DOHH2 (cell line): ENCODE measurements at regions not wholly inside any gene's neighbourhood (a gene's known extent, or its start where the extent isn't known, plus 50 kb on each side); places are given as distances from the start of the nearest gene placed in this dataset.

Experiments used
- H3F3A ChIP-seq: fragments of 200-600 bp; sonication (generic), shearing (Covaris generic); 2 replicates; pipeline ENCODE4 v1.6.0; 2016; ENCODE audit warnings: antibody characterized with exemption, mild to moderate bottlenecking; ENCODE audit not compliant: control insufficient read depth, insufficient read depth
- H3K27ac ChIP-seq: fragments of 200-600 bp; sonication (generic); 2 replicates; pipeline ENCODE4 v1.5.1; 2014; ENCODE audit warnings: low read depth, mild to moderate bottlenecking, low read length, moderate library complexity
- H3K27me3 ChIP-seq: fragments of 200-600 bp; sonication (generic); 2 replicates; pipeline ENCODE4 v1.6.1; 2014; ENCODE audit warnings: mild to moderate bottlenecking, low read length, mixed read lengths; ENCODE audit not compliant: control insufficient read depth
- H3K36me3 ChIP-seq: fragments of 200-600 bp; sonication (generic); 2 replicates; pipeline ENCODE4 v1.6.1; 2014; ENCODE audit warnings: mild to moderate bottlenecking, low read length, moderate library complexity, mixed read lengths; ENCODE audit not compliant: control insufficient read depth
- H3K4me1 ChIP-seq: fragments of 200-600 bp; sonication (generic); 2 replicates; pipeline ENCODE4 v1.6.1; 2014; ENCODE audit warnings: mild to moderate bottlenecking, low read length, mixed read lengths; ENCODE audit not compliant: control insufficient read depth
- H3K4me2 ChIP-seq: fragments of 200-600 bp; sonication (generic); 2 replicates; pipeline ENCODE4 v1.6.0; 2014; ENCODE audit warnings: mild to moderate bottlenecking, low read length, moderate library complexity
- H3K4me3 ChIP-seq: fragments of 200-600 bp; sonication (generic); 2 replicates; pipeline ENCODE4 v1.5.1; 2014; ENCODE audit warnings: mild to moderate bottlenecking, low read length, mixed read lengths
- H3K79me2 ChIP-seq: fragments of 200-600 bp; sonication (generic); 2 replicates; pipeline ENCODE4 v1.6.1; 2014; ENCODE audit warnings: mild to moderate bottlenecking, low read length, mixed read lengths; ENCODE audit not compliant: control insufficient read depth
- H3K9me2 ChIP-seq: fragments of 200-600 bp; sonication (generic); replicated peaks from 2 replicates; pipeline ENCODE4 v1.6.1; 2014; ENCODE audit warnings: mild to moderate bottlenecking, low read length, mixed read lengths; ENCODE audit not compliant: control insufficient read depth
- H3K9me3 ChIP-seq: fragments of 200-600 bp; sonication (generic); 2 replicates; pipeline ENCODE4 v1.6.1; 2014; ENCODE audit warnings: antibody characterized with exemption, low read length, mixed read lengths; ENCODE audit not compliant: control insufficient read depth, insufficient read depth
- H4K20me1 ChIP-seq: fragments of 200-600 bp; sonication (generic); 2 replicates; pipeline ENCODE4 v1.6.0; 2014; ENCODE audit warnings: low read depth, mild to moderate bottlenecking, antibody characterized with exemption, low read length, moderate library complexity; ENCODE audit not compliant: control insufficient read depth, insufficient read depth
- CTCF ChIP-seq: fragments of 200-600 bp; sonication (generic); IDR thresholded peaks from one replicate; pipeline ENCODE4 v1.5.1; 2014; ENCODE audit warnings: antibody characterized with exemption, mild to moderate bottlenecking, low read depth, low read length; ENCODE audit not compliant: poor library complexity, severe bottlenecking
- EZH2phosphoT487 ChIP-seq: fragments of 200-600 bp; sonication (generic); IDR thresholded peaks from 2 replicates; pipeline ENCODE4 v1.6.1; 2017; ENCODE audit warnings: borderline replicate concordance, mild to moderate bottlenecking, antibody characterized with exemption, low read length, moderate library complexity, mixed read lengths

DNA sequence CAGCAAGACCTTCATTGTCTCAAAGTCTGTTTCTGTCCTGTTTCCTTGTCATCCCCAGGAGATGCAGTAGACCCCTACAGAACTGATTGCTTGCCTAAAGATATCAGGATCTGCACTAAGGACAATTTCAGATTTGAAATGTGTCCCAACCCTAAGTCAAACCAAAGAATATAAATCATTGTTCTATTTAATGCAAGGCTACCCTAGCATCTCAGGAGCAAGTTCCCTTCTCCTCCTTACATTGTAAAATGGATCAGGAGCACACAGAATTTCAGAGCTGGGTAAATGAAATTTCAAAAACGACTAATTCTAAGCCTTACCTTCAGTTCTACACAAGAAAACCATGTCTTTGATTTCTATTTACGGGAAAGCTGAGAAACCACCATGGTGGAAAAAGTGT is 360.9 kb upstream of the KCNH8 start:
- Histone ChIP-seq H3F3A (peaks cover 5% of the 10 kb centered on the region; the same call in 1 of the 2 replicates), H3K79me2 (no peaks in the 10 kb centered on the region), H3K27ac (no peak overlapping the region), H3K4me1 (no peaks in the 10 kb centered on the region), H3K27me3 (0 out of 2 replicates have a peak, but pooled peaks cover 3% of the 10 kb centered on the region), H3K36me3 (no peaks in the 10 kb centered on the region), H4K20me1 (no peaks in the 10 kb centered on the region), H3K9me3 (no peaks in the 10 kb centered on the region), H3K4me2 (no peak overlapping the region), H3K9me2 (no peaks in the 10 kb centered on the region), H3K4me3 (no peak overlapping the region)
- TF ChIP-seq CTCF (no peak), EZH2phosphoT487 (no peak)

DNA sequence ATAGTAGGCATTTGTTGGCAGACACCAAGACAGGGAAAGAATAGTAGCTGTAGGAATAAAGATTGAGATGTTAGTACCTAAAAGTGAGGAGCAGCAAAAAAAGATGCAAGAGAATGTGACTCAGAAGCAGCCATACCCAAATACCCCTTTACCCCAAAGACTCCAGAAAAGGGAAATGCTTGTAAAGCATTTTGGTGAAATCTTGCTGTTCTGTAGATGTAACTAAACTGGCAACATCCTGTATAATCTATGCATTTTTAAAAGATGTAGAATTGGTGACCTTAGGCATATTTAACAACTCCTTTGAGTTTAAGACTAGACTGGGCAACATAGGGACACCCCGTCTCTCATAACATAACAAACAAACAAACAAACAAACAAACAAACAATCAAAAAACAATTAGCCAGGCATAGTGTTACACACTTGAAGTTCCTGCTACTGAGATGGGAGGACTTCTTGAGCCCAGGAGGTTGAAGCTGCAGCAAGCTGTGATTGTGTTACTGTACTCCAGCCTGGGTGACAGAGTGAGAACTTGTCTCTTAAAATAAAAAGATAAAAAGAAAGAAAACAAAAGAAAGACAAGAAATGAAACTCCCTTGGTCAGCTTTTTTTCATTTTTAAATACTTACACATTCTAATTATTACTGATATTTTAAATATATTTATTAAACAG is 361.5 kb upstream of the KCNH8 start:
- TF ChIP-seq CTCF (no peak), EZH2phosphoT487 (no peak)
- no peaks in the 10 kb centered on the region for H3K36me3 ChIP-seq
- no peak overlapping the region for H3K4me2 ChIP-seq
- no peaks in the 10 kb centered on the region for H4K20me1 ChIP-seq
- H3K79me2 ChIP-seq: no peaks in the 10 kb centered on the region
- H3F3A ChIP-seq: peaks cover 5% of the 10 kb centered on the region; the same call in 1 of the 2 replicates
- no peaks in the 10 kb centered on the region for H3K4me1 ChIP-seq
- 0 out of 2 replicates have a peak, but pooled peaks cover 3% of the 10 kb centered on the region for H3K27me3 ChIP-seq
- H3K9me3 ChIP-seq: no peaks in the 10 kb centered on the region
- H3K4me3 ChIP-seq: no peak overlapping the region
- H3K27ac ChIP-seq: no peak overlapping the region
- no peaks in the 10 kb centered on the region for H3K9me2 ChIP-seq

DNA sequence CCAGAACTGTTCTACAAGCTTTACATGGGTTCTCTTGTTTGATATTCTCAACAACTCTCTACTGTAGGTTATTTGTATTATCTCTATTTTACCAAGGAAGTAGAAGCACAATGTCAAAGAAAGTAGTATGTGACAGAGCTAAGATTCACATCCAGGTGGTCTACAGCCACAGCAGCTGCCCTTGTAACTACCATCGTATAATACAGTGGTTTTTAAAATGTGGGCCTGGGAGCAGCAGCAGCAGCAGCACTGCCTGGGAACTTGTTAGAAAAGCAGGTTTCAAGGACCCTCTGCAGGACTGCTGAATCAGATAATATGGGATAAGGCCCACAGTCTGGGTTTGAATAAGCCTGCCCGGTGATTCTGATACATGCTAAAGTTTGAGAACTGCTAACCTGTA is 357.1 kb upstream of the SATB1 start:
- Histone ChIP-seq H3K79me2 (no peaks in the 10 kb centered on the region), H3K4me1 (0 out of 2 replicates have a peak, but pooled peaks cover 6% of the 10 kb centered on the region), H3K9me3 (no peaks in the 10 kb centered on the region), H3F3A (no peaks in the 10 kb centered on the region), H3K4me3 (no peak overlapping the region), H3K27me3 (no peaks in the 10 kb centered on the region), H3K4me2 (no peak overlapping the region), H3K36me3 (no peaks in the 10 kb centered on the region), H3K27ac (no peak overlapping the region), H4K20me1 (no peaks in the 10 kb centered on the region), H3K9me2 (no peaks in the 10 kb centered on the region)
- no peak for TF ChIP-seq CTCF
- no peak for TF ChIP-seq EZH2phosphoT487
